H1 (cell line): ENCODE measurements at regions not wholly inside any gene's neighbourhood (a gene's known extent, or its start where the extent isn't known, plus 50 kb on each side); places are given as distances from the start of the nearest gene placed in this dataset.

ENCODE experiments used
- CHD2 ChIP-seq: IDR thresholded peaks from 2 replicates; pipeline ENCODE4 v1.6.1; 2012; ENCODE audit warnings: low read length, improper control_type of control experiment
- CTCF ChIP-seq, 3 experiments: IDR thresholded peaks; 1 replicate in 2 of 3; 2 replicates in 1 of 3; pipeline versions ENCODE4 v1.5.1 to v1.6.1; 2011; ENCODE audit warnings: low read length in 3 of 3, mild to moderate bottlenecking in 3 of 3, inconsistent platforms in 2 of 3, low read depth in 1 of 3, moderate library complexity in 1 of 3; ENCODE audit not compliant: insufficient read depth in 1 of 3; ENCODE audit errors: control extremely low read depth in 1 of 3
- EP300 ChIP-seq, 2 experiments: IDR thresholded peaks; 1 replicate in 1 of 2; 2 replicates in 1 of 2; pipeline ENCODE4 v1.6.1; 2011 to 2012; ENCODE audit warnings: low read depth in 2 of 2, low read length in 2 of 2, mild to moderate bottlenecking in 2 of 2, borderline replicate concordance in 1 of 2, inconsistent platforms in 1 of 2, moderate library complexity in 1 of 2
- SRF ChIP-seq: IDR thresholded peaks from 2 replicates; pipeline ENCODE4 v1.6.1; 2011; ENCODE audit warnings: mild to moderate bottlenecking, low read depth, low read length, moderate library complexity

DNA sequence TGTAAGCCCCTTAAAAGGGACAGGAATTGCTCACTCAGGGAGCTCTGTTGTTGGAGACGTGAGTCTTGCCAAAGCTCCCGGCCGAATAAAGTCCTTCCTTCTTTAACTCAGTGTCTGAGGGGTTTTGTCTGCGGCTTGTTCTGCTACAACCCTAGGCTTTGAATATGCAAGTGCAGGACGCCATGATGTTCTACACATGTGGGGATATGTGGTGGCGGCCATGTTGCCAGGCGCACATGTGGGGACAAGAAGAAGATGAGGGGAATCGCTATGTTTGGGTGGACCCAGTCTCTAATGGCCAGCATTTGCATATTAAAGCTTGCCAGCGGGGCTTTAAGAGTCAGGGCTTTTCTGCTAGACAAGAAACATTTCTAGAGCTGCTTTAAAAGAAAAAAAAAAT is 96.8 kb upstream of the CA10 start:
- TF ChIP-seq CHD2 (no peak), SRF (no peak), CTCF (IDR thresholded peaks at IDR 0.05; ENCODE audit: control extremely low read depth in 1 of 3, insufficient read depth in 1 of 3, low read depth in 1 of 3, low read length in 3 of 3) (no peak), EP300 (IDR thresholded peaks at IDR 0.05; ENCODE audit: borderline replicate concordance in 1 of 2, low read depth in 2 of 2, low read length in 2 of 2) (no peak)
